ENCODE measurements at regions not wholly inside any gene's neighbourhood (a gene's known extent, or its start where the extent isn't known, plus 50 kb on each side); places are given as distances from the start of the nearest gene placed in this dataset.

DNA sequence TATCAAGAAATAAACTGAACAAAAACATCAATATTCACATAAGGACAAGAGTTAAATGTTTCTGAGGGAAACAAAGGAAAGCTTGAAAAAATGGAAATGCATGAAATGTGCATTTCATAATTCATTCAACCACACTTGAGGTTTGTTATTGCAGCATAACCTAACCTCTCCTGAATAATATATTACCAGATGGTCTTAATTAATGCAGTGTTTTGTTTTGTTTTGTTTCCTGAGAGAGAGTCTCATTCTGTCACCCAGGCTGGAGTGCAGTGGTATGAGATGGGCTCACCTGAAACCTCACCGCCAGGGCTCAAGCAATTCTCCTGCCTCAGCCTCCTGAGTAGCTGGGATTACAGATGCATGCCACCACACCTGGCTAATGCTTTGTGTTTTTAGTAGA is 139.9 kb upstream of the PIEZO2 start (continued):
- TF ChIP-seq, protein P1, sequence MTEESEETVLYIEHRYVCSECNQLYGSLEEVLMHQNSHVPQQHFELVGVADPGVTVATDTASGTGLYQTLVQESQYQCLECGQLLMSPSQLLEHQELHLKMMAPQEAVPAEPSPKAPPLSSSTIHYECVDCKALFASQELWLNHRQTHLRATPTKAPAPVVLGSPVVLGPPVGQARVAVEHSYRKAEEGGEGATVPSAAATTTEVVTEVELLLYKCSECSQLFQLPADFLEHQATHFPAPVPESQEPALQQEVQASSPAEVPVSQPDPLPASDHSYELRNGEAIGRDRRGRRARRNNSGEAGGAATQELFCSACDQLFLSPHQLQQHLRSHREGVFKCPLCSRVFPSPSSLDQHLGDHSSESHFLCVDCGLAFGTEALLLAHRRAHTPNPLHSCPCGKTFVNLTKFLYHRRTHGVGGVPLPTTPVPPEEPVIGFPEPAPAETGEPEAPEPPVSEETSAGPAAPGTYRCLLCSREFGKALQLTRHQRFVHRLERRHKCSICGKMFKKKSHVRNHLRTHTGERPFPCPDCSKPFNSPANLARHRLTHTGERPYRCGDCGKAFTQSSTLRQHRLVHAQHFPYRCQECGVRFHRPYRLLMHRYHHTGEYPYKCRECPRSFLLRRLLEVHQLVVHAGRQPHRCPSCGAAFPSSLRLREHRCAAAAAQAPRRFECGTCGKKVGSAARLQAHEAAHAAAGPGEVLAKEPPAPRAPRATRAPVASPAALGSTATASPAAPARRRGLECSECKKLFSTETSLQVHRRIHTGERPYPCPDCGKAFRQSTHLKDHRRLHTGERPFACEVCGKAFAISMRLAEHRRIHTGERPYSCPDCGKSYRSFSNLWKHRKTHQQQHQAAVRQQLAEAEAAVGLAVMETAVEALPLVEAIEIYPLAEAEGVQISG (CRISPR knock-in tag; IDR thresholded peaks at IDR 0.05): no peak
- no peak for TF ChIP-seq ARHGAP35 (CRISPR knock-in tag; IDR thresholded peaks at IDR 0.05; ENCODE audit: borderline replicate concordance)

DNA sequence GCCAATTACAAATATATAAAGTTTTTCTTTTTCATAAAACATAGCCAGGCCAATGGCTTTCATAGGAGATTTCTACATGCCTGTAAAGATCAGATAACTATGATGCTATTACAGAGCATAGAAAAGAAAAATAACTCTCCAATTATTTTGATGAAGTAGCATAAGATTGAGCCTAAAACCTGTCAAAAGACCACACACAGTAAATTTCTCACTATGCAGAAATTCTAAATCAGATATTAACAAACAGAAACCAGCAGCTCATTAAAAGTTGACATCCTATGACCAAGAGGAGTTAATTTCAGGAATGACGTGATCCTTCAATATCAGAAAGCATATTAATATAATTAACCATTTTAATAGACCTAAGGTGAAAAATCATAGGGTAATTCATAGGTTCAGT is 139.0 kb upstream of the PIEZO2 start:
- Histone ChIP-seq H3K27ac (ENCODE audit: extremely low read length, insufficient read depth, low read length) (no peak overlapping the region), H3K9ac (ENCODE audit: insufficient read depth, low read depth, low read length) (no peak overlapping the region), H3K36me3 (replicated peaks in 1 of 2; ENCODE audit: control insufficient read depth in 1 of 2, insufficient read depth in 2 of 2, low read length in 2 of 2) (no peaks in the 10 kb centered on the region), H3K4me1 (ENCODE audit: insufficient read depth, low read length) (peaks cover 7% of the 10 kb centered on the region; the same call in 1 of the 2 replicates), H3K27me3 (ENCODE audit: control insufficient read depth in 1 of 2, insufficient read depth in 2 of 2, low read length in 2 of 2) (no peaks in the 10 kb centered on the region; a peak in 1 of 5 replicates), H3K9me3 (ENCODE audit: low read length) (no peaks in the 10 kb centered on the region), H3K4me3 (replicated peaks in 1 of 3; ENCODE audit: insufficient read depth in 1 of 3, low read depth in 2 of 3, low read length in 3 of 3) (no peak overlapping the region), H2AFZ (ENCODE audit: low read length) (no peak overlapping the region), H3K4me2 (ENCODE audit: low read depth, low read length) (no peak overlapping the region), H4K20me1 (ENCODE audit: insufficient read depth, low read length) (no peaks in the 10 kb centered on the region), H3K79me2 (ENCODE audit: insufficient read depth, low read length) (no peaks in the 10 kb centered on the region)
- ATAC-seq (no peak), DNase-seq (ENCODE audit: low spot score) (no peak), FAIRE-seq (no peak)
- ChIA-PET CTCF (ENCODE audit: low intra/inter-chr PET ratio, low total read pairs) (no interaction called here), POLR2A (no interaction called here)
- TF ChIP-seq MZF1 (CRISPR knock-in tag; IDR thresholded peaks at IDR 0.05; ENCODE audit: borderline replicate concordance) (no peak), TEAD2 (CRISPR knock-in tag; IDR thresholded peaks at IDR 0.05) (no peak), GTF2F1 (IDR thresholded peaks at IDR 0.05; ENCODE audit: low read length) (no peak), STAT5B (CRISPR knock-in tag; IDR thresholded peaks at IDR 0.05) (no peak)
- in situ Hi-C loops (cut with HindIII; ENCODE audit: extremely low pct_ligation_motif_present, low pct_unique_long_range_greater_than_20kb): no loop called here
- intact Hi-C loops (cut with micrococcal nuclease; ENCODE audit: unreplicated experiment): no loop called here
- 31% methylated on average over 1 of the region's 1 CpG for WGBS (ENCODE audit: low lambda C conversion rate)
- BruUV-seq (replicated peaks): no TSS peak
